Heart left ventricle (tissue), 13 donors: ENCODE measurements at regions not wholly inside any gene's neighbourhood (a gene's known extent, or its start where the extent isn't known, plus 50 kb on each side); places are given as distances from the start of the nearest gene placed in this dataset.

Experiments
- POLR2A ChIP-seq, 2 donors: fragments of 450-650 bp; IDR thresholded peaks; one replicate each; pipeline ENCODE4 v1.6.1; 2017; ENCODE audit warnings: antibody characterized with exemption in 2 of 2, mild to moderate bottlenecking in 2 of 2, moderate library complexity in 2 of 2
- TF ChIP-seq, protein P1 (sequence below), 12 donors: fragments of 200-600 bp; sonication (generic) in 4 of 12; IDR thresholded peaks; one replicate each; pipeline versions ENCODE4 v1.5.0 to v1.8.0; 2018 to 2022; ENCODE audit warnings: antibody characterized with exemption in 12 of 12, mild to moderate bottlenecking in 5 of 12
- donor health status: ischemic (EF 13 %, LVEDD 7.1; RV severe dilation, severe dysfunction).
- donor health status: DM: no; HTN: yes; CAD: no.
- donor health status: DM: no; HTN: no; CAD: no.
- donor health status: ischemic (EF 25% LVEDD 6.9; RV normal size, moderate dysfunction).
- donor health status: ischemic (EF 25% LVEDD 5.7; RV mildly dilated, moderate dysfunction).
- donor health status: ischemic (EF 35%, LVEDD 5.7; RV mildly dilated, moderate dysfunction).
- donor health status: nonischemic (EF 11% LVEDD 7.7; RV severe dilation, severe dysfunction).
- donor health status: DM: yes; HTN: yes; CAD: no.
- donor health status: PGD.
- donor health status: ischemic (EF 29% LVEDD 5.4; RV normal size, mild dysfunction).
- donor health status: nonischemic (EF 23%, LVEDD 6.1; RV moderate dilation, normal function).

DNA sequence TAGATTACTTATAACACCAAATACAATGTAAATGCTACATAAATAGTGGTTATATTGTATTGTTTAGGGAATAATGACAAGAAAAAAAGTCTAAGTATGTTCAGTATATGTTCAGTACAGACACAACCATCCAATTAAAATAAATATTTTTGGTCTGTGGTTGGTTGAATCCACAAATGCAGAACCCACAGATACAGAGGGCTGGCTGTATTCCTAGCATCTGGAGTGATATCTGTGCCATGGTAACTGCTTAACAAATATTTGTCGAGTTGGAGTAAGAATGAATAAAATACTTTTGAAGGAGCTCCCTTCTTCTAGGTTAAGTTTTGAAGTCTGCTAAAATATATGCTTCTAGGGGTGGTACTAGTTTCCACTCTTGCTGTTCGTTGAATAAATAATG is 241.0 kb downstream of the KLF5 start:
- TF ChIP-seq, protein P1, sequence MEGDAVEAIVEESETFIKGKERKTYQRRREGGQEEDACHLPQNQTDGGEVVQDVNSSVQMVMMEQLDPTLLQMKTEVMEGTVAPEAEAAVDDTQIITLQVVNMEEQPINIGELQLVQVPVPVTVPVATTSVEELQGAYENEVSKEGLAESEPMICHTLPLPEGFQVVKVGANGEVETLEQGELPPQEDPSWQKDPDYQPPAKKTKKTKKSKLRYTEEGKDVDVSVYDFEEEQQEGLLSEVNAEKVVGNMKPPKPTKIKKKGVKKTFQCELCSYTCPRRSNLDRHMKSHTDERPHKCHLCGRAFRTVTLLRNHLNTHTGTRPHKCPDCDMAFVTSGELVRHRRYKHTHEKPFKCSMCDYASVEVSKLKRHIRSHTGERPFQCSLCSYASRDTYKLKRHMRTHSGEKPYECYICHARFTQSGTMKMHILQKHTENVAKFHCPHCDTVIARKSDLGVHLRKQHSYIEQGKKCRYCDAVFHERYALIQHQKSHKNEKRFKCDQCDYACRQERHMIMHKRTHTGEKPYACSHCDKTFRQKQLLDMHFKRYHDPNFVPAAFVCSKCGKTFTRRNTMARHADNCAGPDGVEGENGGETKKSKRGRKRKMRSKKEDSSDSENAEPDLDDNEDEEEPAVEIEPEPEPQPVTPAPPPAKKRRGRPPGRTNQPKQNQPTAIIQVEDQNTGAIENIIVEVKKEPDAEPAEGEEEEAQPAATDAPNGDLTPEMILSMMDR (IDR thresholded peaks at IDR 0.05), result no peak
- no peak for TF ChIP-seq POLR2A (IDR thresholded peaks at IDR 0.05)
